ENCODE measurements at regions not wholly inside any gene's neighbourhood (a gene's known extent, or its start where the extent isn't known, plus 50 kb on each side); places are given as distances from the start of the nearest gene placed in this dataset.

- no peak for TF ChIP-seq POLR2A (IDR thresholded peaks at IDR 0.05)
- TF ChIP-seq, protein P1, sequence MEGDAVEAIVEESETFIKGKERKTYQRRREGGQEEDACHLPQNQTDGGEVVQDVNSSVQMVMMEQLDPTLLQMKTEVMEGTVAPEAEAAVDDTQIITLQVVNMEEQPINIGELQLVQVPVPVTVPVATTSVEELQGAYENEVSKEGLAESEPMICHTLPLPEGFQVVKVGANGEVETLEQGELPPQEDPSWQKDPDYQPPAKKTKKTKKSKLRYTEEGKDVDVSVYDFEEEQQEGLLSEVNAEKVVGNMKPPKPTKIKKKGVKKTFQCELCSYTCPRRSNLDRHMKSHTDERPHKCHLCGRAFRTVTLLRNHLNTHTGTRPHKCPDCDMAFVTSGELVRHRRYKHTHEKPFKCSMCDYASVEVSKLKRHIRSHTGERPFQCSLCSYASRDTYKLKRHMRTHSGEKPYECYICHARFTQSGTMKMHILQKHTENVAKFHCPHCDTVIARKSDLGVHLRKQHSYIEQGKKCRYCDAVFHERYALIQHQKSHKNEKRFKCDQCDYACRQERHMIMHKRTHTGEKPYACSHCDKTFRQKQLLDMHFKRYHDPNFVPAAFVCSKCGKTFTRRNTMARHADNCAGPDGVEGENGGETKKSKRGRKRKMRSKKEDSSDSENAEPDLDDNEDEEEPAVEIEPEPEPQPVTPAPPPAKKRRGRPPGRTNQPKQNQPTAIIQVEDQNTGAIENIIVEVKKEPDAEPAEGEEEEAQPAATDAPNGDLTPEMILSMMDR (IDR thresholded peaks at IDR 0.05): no peak
- TF ChIP-seq POLR2AphosphoS5 (IDR thresholded peaks at IDR 0.05): no peak
- TF ChIP-seq EP300 (IDR thresholded peaks at IDR 0.05): no peak
Measured at GRCh38 chr3:132187746-132188145, 129.5 kb upstream of the ACP3 start.

Measured in sigmoid colon (tissue), 4 donors.